Ishikawa (cell line): ENCODE measurements at regions not wholly inside any gene's neighbourhood (a gene's known extent, or its start where the extent isn't known, plus 50 kb on each side); places are given as distances from the start of the nearest gene placed in this dataset.

Experiments used
- MAX ChIP-seq: IDR thresholded peaks from 2 replicates; pipeline ENCODE4 v1.6.1; 2012
- NFIC ChIP-seq: IDR thresholded peaks from 2 replicates; pipeline ENCODE4 v1.6.1; 2012
- REST ChIP-seq: IDR thresholded peaks from 2 replicates; pipeline ENCODE4 v1.6.1; 2012; ENCODE audit warnings: low read depth, mild to moderate bottlenecking
- TAF1 ChIP-seq: IDR thresholded peaks from 2 replicates; pipeline ENCODE4 v1.6.1; 2012; ENCODE audit warnings: low read depth, mild to moderate bottlenecking
- TCF12 ChIP-seq: IDR thresholded peaks from 2 replicates; pipeline ENCODE4 v1.6.1; 2012; ENCODE audit warnings: low read depth
- TEAD4 ChIP-seq: IDR thresholded peaks from 2 replicates; pipeline ENCODE4 v1.6.1; 2012
- USF1 ChIP-seq: IDR thresholded peaks from 2 replicates; pipeline ENCODE4 v1.6.1; 2012
- YY1 ChIP-seq: IDR thresholded peaks from 2 replicates; pipeline ENCODE4 v1.6.1; 2012; ENCODE audit warnings: low read depth

GRCh38 chr9:27851858-27852257, 278.6 kb upstream of the C9orf72 start:
- TF ChIP-seq TAF1 (no peak), NFIC (no peak), USF1 (no peak), REST (no peak), MAX (no peak), YY1 (no peak), TCF12 (no peak), TEAD4 (no peak)
